ENCODE measurements at regions not wholly inside any gene's neighbourhood (a gene's known extent, or its start where the extent isn't known, plus 50 kb on each side); places are given as distances from the start of the nearest gene placed in this dataset.

DNA sequence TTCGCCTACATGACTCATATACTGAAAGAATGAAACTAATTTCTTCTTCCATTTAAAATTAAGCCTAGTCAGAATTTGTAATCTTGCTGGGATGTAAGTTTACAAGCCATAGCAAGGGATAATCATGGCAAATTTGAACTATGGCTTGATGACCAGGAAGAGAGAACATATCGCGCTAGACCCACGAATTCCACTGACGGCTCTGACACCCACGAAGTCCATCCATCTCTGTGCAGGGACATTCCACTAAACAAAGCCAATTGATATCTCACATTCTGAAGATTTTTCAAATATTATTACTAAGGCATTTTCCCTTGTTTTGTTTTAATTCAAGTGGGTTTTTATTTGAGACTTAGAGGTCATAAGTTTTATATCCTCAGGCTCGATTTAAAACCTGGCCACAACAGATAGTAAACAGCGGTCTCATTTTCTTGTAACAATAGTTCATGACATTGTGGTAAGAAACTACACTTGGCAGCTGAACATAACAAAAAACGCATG is 113.0 kb downstream of the QPCT start:
- H3K36me3 Mint-ChIP-seq (ENCODE audit: insufficient read depth in 2 of 2): no peaks in the 10 kb centered on the region
- no peak for ATAC-seq (replicated peaks in 1 of 2)
- H3K27ac Mint-ChIP-seq: no peak overlapping the region
- DNase-seq: no peak
- H3K4me1 Mint-ChIP-seq (ENCODE audit: low read depth): peaks cover 42% of the 10 kb centered on the region
- no peak overlapping the region for H3K4me3 Mint-ChIP-seq
- H3K27me3 Mint-ChIP-seq (ENCODE audit: low read depth): no peaks in the 10 kb centered on the region
- H3K9me3 Mint-ChIP-seq: peaks cover 2 to 4% of the 10 kb centered on the region in 2 donors

GRCh38 chr2:37458133-37458532 is 113.7 kb downstream of the QPCT start:
- peaks cover 35% of the 10 kb centered on the region for H3K4me1 Mint-ChIP-seq (ENCODE audit: low read depth)
- no peaks in the 10 kb centered on the region for H3K36me3 Mint-ChIP-seq (ENCODE audit: insufficient read depth in 2 of 2)
- no peak overlapping the region for H3K4me3 Mint-ChIP-seq
- ATAC-seq (replicated peaks in 1 of 2): no peak
- no peaks in the 10 kb centered on the region for H3K27me3 Mint-ChIP-seq (ENCODE audit: low read depth)
- DNase-seq: no peak
- no peak overlapping the region for H3K27ac Mint-ChIP-seq
- peaks cover under 1 to 2% of the 10 kb centered on the region in 2 donors for H3K9me3 Mint-ChIP-seq

GRCh38 chr2:37459095-37459981 is 114.9 kb downstream of the QPCT start:
- Mint-ChIP-seq H3K27ac (peak overlapping the region; percentile 91), H3K4me3 (peak overlapping the region in 1 of 2 donors; percentile 37), H3K36me3 (ENCODE audit: insufficient read depth in 2 of 2) (no peaks in the 10 kb centered on the region), H3K4me1 (ENCODE audit: low read depth) (peaks cover 33% of the 10 kb centered on the region), H3K27me3 (ENCODE audit: low read depth) (no peaks in the 10 kb centered on the region), H3K9me3 (peaks cover 0 to 3% of the 10 kb centered on the region in 2 donors)
- ATAC-seq (replicated peaks in 1 of 2): peak in 1 of 2 donors; percentile 51
- no peak for DNase-seq

DNA sequence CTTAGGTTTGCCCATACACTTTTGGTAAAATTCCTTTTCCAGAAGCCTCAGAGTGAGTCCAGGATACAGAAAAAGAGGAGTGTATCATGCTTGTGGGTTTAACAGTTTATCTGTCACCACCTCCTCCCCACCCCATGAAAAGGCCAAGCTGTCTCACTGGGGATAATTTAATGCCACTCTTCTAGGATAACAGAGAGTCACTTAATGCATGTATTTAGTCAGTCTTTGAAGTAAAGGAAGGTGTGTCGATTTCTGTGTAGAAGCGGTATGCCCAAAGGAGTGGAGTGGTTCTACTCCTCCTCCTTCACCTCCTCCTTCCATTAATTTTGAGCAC is 116.4 kb downstream of the QPCT start:
- DNase-seq (no peak), ATAC-seq (replicated peaks in 1 of 2) (no peak)
- peaks cover 21% of the 10 kb centered on the region for H3K4me1 Mint-ChIP-seq (ENCODE audit: low read depth)

GRCh38 chr2:37464067-37464466 is 119.6 kb downstream of the QPCT start:
- Mint-ChIP-seq H3K9me3 (peaks cover 1 to 3% of the 10 kb centered on the region in 2 donors), H3K27ac (no peak overlapping the region), H3K36me3 (ENCODE audit: insufficient read depth in 2 of 2) (peaks cover 0 to 2% of the 10 kb centered on the region in 2 donors), H3K27me3 (ENCODE audit: low read depth) (no peaks in the 10 kb centered on the region), H3K4me3 (no peak overlapping the region), H3K4me1 (ENCODE audit: low read depth) (peaks cover 8% of the 10 kb centered on the region)
- DNase-seq (no peak), ATAC-seq (replicated peaks in 1 of 2) (no peak)

More for the DNA sequence above, 116.4 kb downstream of the QPCT start:
- Mint-ChIP-seq H3K9me3 (peaks cover 0 to 3% of the 10 kb centered on the region in 2 donors), H3K27ac (no peak overlapping the region), H3K4me3 (no peak overlapping the region), H3K36me3 (ENCODE audit: insufficient read depth in 2 of 2) (no peaks in the 10 kb centered on the region), H3K27me3 (ENCODE audit: low read depth) (no peaks in the 10 kb centered on the region)

GRCh38 chr2:37466533-37467222 is 122.2 kb downstream of the QPCT start:
- no peaks in the 10 kb centered on the region for H3K4me1 Mint-ChIP-seq (ENCODE audit: low read depth)
- DNase-seq (no peak), ATAC-seq (replicated peaks in 1 of 2) (no peak)
- H3K27ac Mint-ChIP-seq: no peak overlapping the region
- peaks cover 0 to 2% of the 10 kb centered on the region in 2 donors for H3K36me3 Mint-ChIP-seq (ENCODE audit: insufficient read depth in 2 of 2)
- no peaks in the 10 kb centered on the region for H3K27me3 Mint-ChIP-seq (ENCODE audit: low read depth)
- peaks cover 1 to 3% of the 10 kb centered on the region in 2 donors for H3K9me3 Mint-ChIP-seq
- H3K4me3 Mint-ChIP-seq: no peak overlapping the region

DNA sequence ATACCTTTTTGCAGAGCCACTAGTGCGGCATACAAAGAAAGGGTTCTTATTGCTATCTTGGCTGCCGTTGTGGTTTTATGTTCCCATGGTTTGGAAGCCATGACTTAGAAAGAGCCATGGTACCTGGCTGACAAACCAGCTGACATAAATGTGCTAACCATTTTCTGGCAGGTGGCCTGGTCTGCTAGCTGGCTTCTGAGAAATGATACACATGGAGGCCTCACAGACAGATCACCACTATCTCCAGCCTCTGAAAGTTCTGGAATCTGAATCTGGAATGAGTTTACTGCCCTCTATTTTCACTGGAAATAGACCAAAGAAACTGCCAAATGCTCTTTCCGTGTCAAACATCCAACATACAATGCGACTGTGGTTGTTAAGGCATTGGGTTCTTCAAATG is 123.7 kb downstream of the QPCT start:
- Mint-ChIP-seq H3K4me1 (ENCODE audit: low read depth) (no peaks in the 10 kb centered on the region), H3K4me3 (no peak overlapping the region), H3K27ac (no peak overlapping the region), H3K36me3 (ENCODE audit: insufficient read depth in 2 of 2) (peaks cover 0 to 2% of the 10 kb centered on the region in 2 donors), H3K9me3 (peaks cover 1 to 3% of the 10 kb centered on the region in 2 donors), H3K27me3 (ENCODE audit: low read depth) (no peaks in the 10 kb centered on the region)
- DNase-seq (no peak), ATAC-seq (replicated peaks in 1 of 2) (no peak)

DNA sequence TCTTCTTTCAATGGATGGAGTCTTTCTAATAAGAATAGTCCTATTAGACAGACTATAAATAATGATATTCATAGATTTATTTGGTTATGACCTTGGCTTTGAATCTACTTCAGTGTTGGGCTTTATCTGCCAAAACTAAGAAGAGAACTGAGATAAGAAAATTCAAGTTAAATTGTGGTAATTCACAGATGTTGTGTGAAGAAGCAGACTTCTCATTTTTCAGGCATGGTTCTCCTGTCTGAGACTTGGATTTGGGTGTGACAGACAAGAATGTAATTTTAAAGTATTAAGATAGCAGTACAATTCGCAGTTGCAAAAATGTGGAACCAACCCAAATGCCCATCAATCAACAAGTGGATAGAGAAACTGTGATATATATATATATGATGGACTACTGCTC is 124.7 kb downstream of the QPCT start:
- H3K27ac Mint-ChIP-seq: no peak overlapping the region
- ATAC-seq (replicated peaks in 1 of 2): no peak
- H3K36me3 Mint-ChIP-seq (ENCODE audit: insufficient read depth in 2 of 2): peaks cover 0 to 2% of the 10 kb centered on the region in 2 donors
- H3K4me1 Mint-ChIP-seq (ENCODE audit: low read depth): no peaks in the 10 kb centered on the region
- peaks cover under 1 to 3% of the 10 kb centered on the region in 2 donors for H3K9me3 Mint-ChIP-seq
- no peak for DNase-seq
- no peak overlapping the region for H3K4me3 Mint-ChIP-seq
- H3K27me3 Mint-ChIP-seq (ENCODE audit: low read depth): no peaks in the 10 kb centered on the region

- Mint-ChIP-seq H3K36me3 (ENCODE audit: insufficient read depth in 2 of 2) (peaks cover 0 to 2% of the 10 kb centered on the region in 2 donors), H3K9me3 (peaks cover 0 to 3% of the 10 kb centered on the region in 2 donors), H3K4me3 (no peak overlapping the region), H3K27ac (peak overlapping the region; percentile 85), H3K27me3 (ENCODE audit: low read depth) (no peaks in the 10 kb centered on the region), H3K4me1 (ENCODE audit: low read depth) (no peaks in the 10 kb centered on the region)
- no peak for DNase-seq
- ATAC-seq (replicated peaks in 1 of 2): no peak
These were observed 126.7 kb downstream of the QPCT start for GRCh38 chr2:37471104-37471503.

DNA sequence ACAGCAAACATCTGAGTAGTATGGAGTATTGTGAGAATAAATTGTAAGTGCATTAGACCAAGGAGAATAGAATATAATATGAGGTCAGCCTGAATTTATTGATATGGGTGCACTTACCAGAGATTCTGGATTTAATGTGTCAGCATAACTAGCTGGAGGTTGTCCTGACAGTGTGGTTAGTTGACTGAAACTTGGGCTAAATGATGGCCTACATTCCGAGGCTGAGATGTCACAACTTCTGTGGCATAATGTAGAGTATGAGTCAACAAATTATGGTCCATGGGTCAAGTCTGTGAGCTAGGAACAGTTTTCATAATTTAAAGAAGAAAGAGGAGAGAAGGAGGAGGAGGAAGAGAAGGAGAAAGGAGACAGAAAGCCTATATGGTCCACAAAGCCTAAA is 127.6 kb downstream of the QPCT start:
- Mint-ChIP-seq H3K9me3 (no peaks in the 10 kb centered on the region), H3K27me3 (ENCODE audit: low read depth) (no peaks in the 10 kb centered on the region), H3K4me1 (ENCODE audit: low read depth) (no peaks in the 10 kb centered on the region), H3K4me3 (no peak overlapping the region), H3K27ac (no peak overlapping the region), H3K36me3 (ENCODE audit: insufficient read depth in 2 of 2) (no peaks in the 10 kb centered on the region)
- DNase-seq (no peak), ATAC-seq (replicated peaks in 1 of 2) (no peak)

- DNase-seq (no peak), ATAC-seq (replicated peaks in 1 of 2) (no peak)
- Mint-ChIP-seq H3K4me1 (ENCODE audit: low read depth) (no peaks in the 10 kb centered on the region), H3K27ac (no peak overlapping the region), H3K27me3 (ENCODE audit: low read depth) (no peaks in the 10 kb centered on the region), H3K9me3 (no peaks in the 10 kb centered on the region), H3K36me3 (ENCODE audit: insufficient read depth in 2 of 2) (no peaks in the 10 kb centered on the region), H3K4me3 (no peak overlapping the region)
These were observed 128.5 kb downstream of the QPCT start for GRCh38 chr2:37472959-37473358.

- Mint-ChIP-seq H3K27me3 (ENCODE audit: low read depth) (no peaks in the 10 kb centered on the region), H3K27ac (no peak overlapping the region), H3K4me3 (no peak overlapping the region), H3K9me3 (no peaks in the 10 kb centered on the region), H3K4me1 (ENCODE audit: low read depth) (no peaks in the 10 kb centered on the region), H3K36me3 (ENCODE audit: insufficient read depth in 2 of 2) (no peaks in the 10 kb centered on the region)
- DNase-seq (no peak), ATAC-seq (replicated peaks in 1 of 2) (no peak)
These were observed 132.0 kb downstream of the QPCT start for GRCh38 chr2:37476411-37476810.

DNA sequence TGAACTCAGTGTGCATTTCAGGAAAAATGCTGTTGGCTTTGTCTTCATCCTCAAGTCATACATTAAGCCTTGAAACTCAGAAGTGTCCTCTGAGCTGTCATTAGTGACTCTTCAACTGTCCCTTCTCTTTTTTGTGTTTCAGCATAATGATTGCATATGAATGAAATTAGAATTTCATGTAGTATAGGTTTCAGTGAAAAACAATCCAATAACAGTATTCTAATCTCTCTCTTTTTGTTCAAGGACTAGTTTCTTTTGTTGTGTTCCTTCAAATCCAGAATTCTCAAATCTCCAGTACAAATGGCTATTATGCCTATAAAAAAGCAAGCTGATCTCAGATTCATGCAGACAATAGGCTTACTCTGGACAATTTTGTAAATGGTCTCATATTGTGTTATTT is 133.5 kb downstream of the QPCT start:
- Mint-ChIP-seq H3K27me3 (ENCODE audit: low read depth) (no peaks in the 10 kb centered on the region), H3K36me3 (ENCODE audit: insufficient read depth in 2 of 2) (no peaks in the 10 kb centered on the region), H3K9me3 (no peaks in the 10 kb centered on the region), H3K4me1 (ENCODE audit: low read depth) (no peaks in the 10 kb centered on the region), H3K27ac (no peak overlapping the region), H3K4me3 (no peak overlapping the region)
- DNase-seq (no peak), ATAC-seq (replicated peaks in 1 of 2) (no peak)
